ENCODE measurements at regions not wholly inside any gene's neighbourhood (a gene's known extent, or its start where the extent isn't known, plus 50 kb on each side); places are given as distances from the start of the nearest gene placed in this dataset.

GRCh38 chrX:106457802-106458201 is 154.0 kb upstream of the RADX start:
- no peak for TF ChIP-seq POLR2A (IDR thresholded peaks at IDR 0.05; ENCODE audit: low read depth, low read length)
- TF ChIP-seq POLR2AphosphoS5 (IDR thresholded peaks at IDR 0.05; ENCODE audit: low read depth, low read length), result no peak
